ENCODE measurements at regions not wholly inside any gene's neighbourhood (a gene's known extent, or its start where the extent isn't known, plus 50 kb on each side); places are given as distances from the start of the nearest gene placed in this dataset.

- DNase-seq (ENCODE audit: low spot score) = no peak
- no peaks in the 10 kb centered on the region for H3K9me3 ChIP-seq (ENCODE audit: severe bottlenecking)
Measured at GRCh38 chr2:225340923-225341322, 58.6 kb upstream of the NYAP2 start.

DNA sequence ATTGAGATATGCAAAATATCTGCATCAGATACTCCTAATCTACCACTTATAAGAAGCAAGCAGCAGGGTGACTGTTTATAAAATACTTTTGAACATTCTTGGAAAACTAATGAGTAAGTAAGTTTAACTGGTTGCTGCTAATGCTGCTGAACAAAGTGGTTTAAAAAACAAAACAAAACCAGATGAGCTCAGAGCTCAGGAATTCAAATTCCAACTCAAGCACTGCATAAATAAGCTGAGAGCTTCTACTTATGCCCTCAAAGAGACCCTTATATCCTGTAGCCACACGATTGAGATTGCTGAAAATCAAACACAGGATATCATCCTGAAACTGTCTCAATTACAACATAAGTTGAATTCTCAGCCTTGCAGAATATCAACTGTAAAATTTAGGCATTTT is 62.3 kb upstream of the NYAP2 start:
- Histone ChIP-seq H3K27me3 (ENCODE audit: insufficient read depth, poor library complexity, severe bottlenecking) (peaks cover 9% of the 10 kb centered on the region), H3K4me1 (ENCODE audit: insufficient read depth, poor library complexity, severe bottlenecking) (no peaks in the 10 kb centered on the region), H3K27ac (ENCODE audit: poor library complexity, severe bottlenecking) (no peak overlapping the region), H3K36me3 (ENCODE audit: low read depth) (no peaks in the 10 kb centered on the region), H3K9me3 (ENCODE audit: severe bottlenecking) (no peaks in the 10 kb centered on the region), H3K4me3 (ENCODE audit: severe bottlenecking) (no peak overlapping the region)
- TF ChIP-seq CTCF (IDR thresholded peaks at IDR 0.05; ENCODE audit: poor library complexity, severe bottlenecking) = no peak
- no peak for ATAC-seq (ENCODE audit: low read depth)
- no peak for DNase-seq (ENCODE audit: low spot score)

More at GRCh38 chr2:225340923-225341322, 58.6 kb upstream of the NYAP2 start:
- Histone ChIP-seq H3K4me3 (ENCODE audit: severe bottlenecking) (no peak overlapping the region), H3K36me3 (ENCODE audit: low read depth) (no peaks in the 10 kb centered on the region), H3K27ac (ENCODE audit: poor library complexity, severe bottlenecking) (no peak overlapping the region), H3K27me3 (ENCODE audit: insufficient read depth, poor library complexity, severe bottlenecking) (peaks cover 3% of the 10 kb centered on the region), H3K4me1 (ENCODE audit: insufficient read depth, poor library complexity, severe bottlenecking) (no peaks in the 10 kb centered on the region)
- no peak for TF ChIP-seq CTCF (IDR thresholded peaks at IDR 0.05; ENCODE audit: poor library complexity, severe bottlenecking)
- ATAC-seq (ENCODE audit: low read depth) = no peak

DNA sequence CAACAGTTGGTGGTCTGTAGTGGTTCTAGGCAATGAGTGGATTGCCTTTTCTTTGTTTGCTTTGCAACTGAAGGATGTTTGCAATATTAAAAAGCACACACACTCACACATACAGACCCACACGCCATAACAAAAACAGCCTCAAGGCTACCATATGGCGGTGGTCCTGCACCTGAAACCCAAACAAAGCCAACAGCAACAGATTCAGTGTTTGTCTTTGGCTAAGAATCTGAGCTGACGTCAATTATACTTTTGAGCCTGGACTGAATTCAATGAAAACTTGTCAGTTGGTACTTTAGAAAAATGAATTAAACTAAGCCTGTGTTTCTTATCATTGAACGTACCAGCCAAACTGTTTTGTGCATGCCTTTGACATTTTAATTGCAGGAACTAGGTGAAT is 65.0 kb upstream of the NYAP2 start:
- no peaks in the 10 kb centered on the region for H3K36me3 ChIP-seq (ENCODE audit: low read depth)
- H3K4me1 ChIP-seq (ENCODE audit: insufficient read depth, poor library complexity, severe bottlenecking) = no peaks in the 10 kb centered on the region
- H3K4me3 ChIP-seq (ENCODE audit: severe bottlenecking) = no peak overlapping the region
- peaks cover 6% of the 10 kb centered on the region for H3K27me3 ChIP-seq (ENCODE audit: insufficient read depth, poor library complexity, severe bottlenecking)
- DNase-seq (ENCODE audit: low spot score) = no peak
- no peak overlapping the region for H3K27ac ChIP-seq (ENCODE audit: poor library complexity, severe bottlenecking)
- no peak for TF ChIP-seq CTCF (IDR thresholded peaks at IDR 0.05; ENCODE audit: poor library complexity, severe bottlenecking)
- no peaks in the 10 kb centered on the region for H3K9me3 ChIP-seq (ENCODE audit: severe bottlenecking)
- no peak for ATAC-seq (ENCODE audit: low read depth)

- no peak overlapping the region for H3K4me3 ChIP-seq (ENCODE audit: severe bottlenecking)
- TF ChIP-seq CTCF (IDR thresholded peaks at IDR 0.05; ENCODE audit: poor library complexity, severe bottlenecking) = no peak
- no peaks in the 10 kb centered on the region for H3K36me3 ChIP-seq (ENCODE audit: low read depth)
- H3K4me1 ChIP-seq (ENCODE audit: insufficient read depth, poor library complexity, severe bottlenecking) = no peaks in the 10 kb centered on the region
- H3K9me3 ChIP-seq (ENCODE audit: severe bottlenecking) = no peaks in the 10 kb centered on the region
- H3K27me3 ChIP-seq (ENCODE audit: insufficient read depth, poor library complexity, severe bottlenecking) = no peaks in the 10 kb centered on the region
- no peak overlapping the region for H3K27ac ChIP-seq (ENCODE audit: poor library complexity, severe bottlenecking)
- ATAC-seq (ENCODE audit: low read depth) = no peak
- DNase-seq (ENCODE audit: low spot score) = no peak
Measured at GRCh38 chr2:225328192-225328591, 71.3 kb upstream of the NYAP2 start.

- Histone ChIP-seq H3K27me3 (ENCODE audit: insufficient read depth, poor library complexity, severe bottlenecking) (no peaks in the 10 kb centered on the region), H3K4me1 (ENCODE audit: insufficient read depth, poor library complexity, severe bottlenecking) (no peaks in the 10 kb centered on the region), H3K27ac (ENCODE audit: poor library complexity, severe bottlenecking) (no peak overlapping the region), H3K36me3 (ENCODE audit: low read depth) (no peaks in the 10 kb centered on the region), H3K4me3 (ENCODE audit: severe bottlenecking) (no peak overlapping the region), H3K9me3 (ENCODE audit: severe bottlenecking) (no peaks in the 10 kb centered on the region)
- no peak for DNase-seq (ENCODE audit: low spot score)
- ATAC-seq (ENCODE audit: low read depth) = no peak
- no peak for TF ChIP-seq CTCF (IDR thresholded peaks at IDR 0.05; ENCODE audit: poor library complexity, severe bottlenecking)
Measured at GRCh38 chr2:225326969-225327368, 72.5 kb upstream of the NYAP2 start.
